Cardiac fibroblast (primary cell): ENCODE measurements at regions not wholly inside any gene's neighbourhood (a gene's known extent, or its start where the extent isn't known, plus 50 kb on each side); places are given as distances from the start of the nearest gene placed in this dataset.

Experiments used
- DNase-seq, 2 donors: peaks; one replicate each; pipeline versions ENCODE4 v3.0.0 to v3.0.0-alpha.2; 2010; ENCODE audit warnings: low read depth in 2 of 2
- H3K4me3 ChIP-seq, 2 donors: replicated peaks in 1 of 2; 1 replicate in 1 of 2; 2 replicates in 1 of 2; pipeline ENCODE4 v1.5.1; 2011; ENCODE audit warnings: low read depth in 2 of 2, low read length in 2 of 2, mild to moderate bottlenecking in 2 of 2, moderate library complexity in 1 of 2
- CTCF ChIP-seq: IDR thresholded peaks from one replicate; pipeline ENCODE4 v1.5.1; 2011; ENCODE audit warnings: low read depth, mild to moderate bottlenecking, low read length, inconsistent platforms

- no peak for DNase-seq
- TF ChIP-seq CTCF: no peak
- no peak overlapping the region for H3K4me3 ChIP-seq
Measured at GRCh38 chr13:88745011-88745410, 1073.8 kb downstream of the SLITRK5 start.

GRCh38 chr13:88752041-88752440 is 1080.9 kb downstream of the SLITRK5 start:
- DNase-seq: no peak
- TF ChIP-seq CTCF: no peak

GRCh38 chr13:88754141-88754540 is 1083.0 kb downstream of the SLITRK5 start:
- H3K4me3 ChIP-seq: no peak overlapping the region
- DNase-seq: no peak
- TF ChIP-seq CTCF: no peak

More at GRCh38 chr13:88752041-88752440, 1080.9 kb downstream of the SLITRK5 start:
- no peak overlapping the region for H3K4me3 ChIP-seq

GRCh38 chr13:88761145-88761544 is 1090.0 kb downstream of the SLITRK5 start:
- DNase-seq: no peak
- no peak overlapping the region for H3K4me3 ChIP-seq
- TF ChIP-seq CTCF: no peak

- no peak for TF ChIP-seq CTCF
- DNase-seq: no peak
- H3K4me3 ChIP-seq: no peak overlapping the region
Measured at GRCh38 chr13:88764103-88764502, 1092.9 kb downstream of the SLITRK5 start.

- H3K4me3 ChIP-seq: no peak overlapping the region
- no peak for DNase-seq
- no peak for TF ChIP-seq CTCF
Measured at GRCh38 chr13:88800505-88800904, 1129.3 kb downstream of the SLITRK5 start.

- no peak overlapping the region for H3K4me3 ChIP-seq
- DNase-seq: no peak
- TF ChIP-seq CTCF: no peak
Measured at GRCh38 chr13:88801361-88801760, 1130.2 kb downstream of the SLITRK5 start.
